ENCODE measurements at regions not wholly inside any gene's neighbourhood (a gene's known extent, or its start where the extent isn't known, plus 50 kb on each side); places are given as distances from the start of the nearest gene placed in this dataset.

DNA sequence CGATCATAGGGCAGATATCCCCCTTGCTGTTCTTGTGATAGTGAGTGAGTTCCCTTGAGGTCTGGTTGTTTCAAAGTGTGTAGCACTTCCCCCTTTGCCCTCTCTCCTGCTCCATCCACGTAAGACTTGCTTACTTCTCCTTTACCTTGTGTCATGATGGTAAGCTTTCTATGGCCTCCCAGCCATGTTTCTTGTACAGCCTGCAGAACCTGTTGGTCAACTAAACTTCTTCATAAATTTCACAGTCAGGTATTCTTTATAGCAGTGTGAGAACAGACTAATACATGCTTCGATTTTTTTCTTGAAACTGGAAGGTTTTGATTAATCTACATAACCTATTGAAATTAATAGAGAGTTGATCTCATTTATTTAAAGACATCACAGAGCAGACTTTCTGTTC, 302.5 kb upstream of the PBX1 start:
- TF ChIP-seq JUND (IDR thresholded peaks at IDR 0.05; ENCODE audit: low read depth), result no peak
- in situ Hi-C loops (cut with HindIII; ENCODE audit: low pct_unique_long_range_greater_than_20kb, low sequenced_read_pairs), result no loop called here
- DNase-seq (ENCODE audit: low read depth in 1 of 2, low spot score in 1 of 2), result peak in 1 of 2 experiments; percentile 54

DNA sequence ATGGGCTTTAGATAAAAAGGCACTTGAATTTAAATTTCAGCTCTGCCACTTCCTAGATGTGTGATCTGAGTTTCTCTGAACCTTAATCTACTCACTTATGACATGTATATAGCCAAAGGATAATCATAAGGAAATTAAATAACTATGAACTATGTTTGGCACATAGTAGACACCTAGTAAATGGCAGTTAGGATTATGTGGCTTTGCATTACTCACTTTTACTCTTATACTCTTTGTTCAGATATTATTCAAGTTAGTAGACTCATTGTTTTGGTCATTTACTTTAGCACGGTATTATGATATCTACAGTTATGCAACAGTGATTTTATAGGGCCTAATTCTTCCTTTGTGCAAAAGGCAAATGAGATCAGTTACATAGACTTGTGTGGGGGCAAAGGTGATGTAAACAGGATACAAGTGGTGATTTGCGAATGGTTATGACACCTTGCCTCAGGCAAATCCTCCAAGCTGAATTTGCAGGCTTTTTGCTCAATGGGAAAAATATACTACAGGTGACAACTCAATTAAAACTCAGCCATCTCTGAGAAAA, 297.2 kb upstream of the PBX1 start:
- in situ Hi-C loops (cut with HindIII; ENCODE audit: low pct_unique_long_range_greater_than_20kb, low sequenced_read_pairs), result no loop called here
- no peak for DNase-seq (ENCODE audit: low read depth in 1 of 2, low spot score in 1 of 2)
- no peak for TF ChIP-seq JUND (IDR thresholded peaks at IDR 0.05; ENCODE audit: low read depth)

DNA sequence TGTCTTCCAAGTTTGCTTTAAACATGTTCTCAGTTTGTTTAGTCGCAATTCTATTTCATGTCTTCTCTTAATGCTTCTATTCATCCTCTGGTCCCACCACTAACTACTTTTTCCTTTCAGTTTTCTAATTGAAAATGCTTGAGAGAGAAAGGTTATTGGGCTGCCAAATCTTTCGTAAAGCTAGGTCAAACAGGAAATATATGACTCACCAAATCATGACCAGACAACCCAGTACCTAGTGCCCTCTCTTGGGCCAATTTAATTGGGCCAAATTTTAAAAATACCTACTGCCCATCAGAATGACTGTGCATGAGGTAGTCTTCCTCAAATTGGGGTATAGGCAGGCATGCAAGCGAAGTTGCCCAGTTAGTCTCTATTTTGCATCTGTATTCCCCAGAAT, 295.4 kb upstream of the PBX1 start:
- in situ Hi-C loops (cut with HindIII; ENCODE audit: low pct_unique_long_range_greater_than_20kb, low sequenced_read_pairs), result no loop called here
- no peak for TF ChIP-seq JUND (IDR thresholded peaks at IDR 0.05; ENCODE audit: low read depth)
- no peak for DNase-seq (ENCODE audit: low read depth in 1 of 2, low spot score in 1 of 2)

DNA sequence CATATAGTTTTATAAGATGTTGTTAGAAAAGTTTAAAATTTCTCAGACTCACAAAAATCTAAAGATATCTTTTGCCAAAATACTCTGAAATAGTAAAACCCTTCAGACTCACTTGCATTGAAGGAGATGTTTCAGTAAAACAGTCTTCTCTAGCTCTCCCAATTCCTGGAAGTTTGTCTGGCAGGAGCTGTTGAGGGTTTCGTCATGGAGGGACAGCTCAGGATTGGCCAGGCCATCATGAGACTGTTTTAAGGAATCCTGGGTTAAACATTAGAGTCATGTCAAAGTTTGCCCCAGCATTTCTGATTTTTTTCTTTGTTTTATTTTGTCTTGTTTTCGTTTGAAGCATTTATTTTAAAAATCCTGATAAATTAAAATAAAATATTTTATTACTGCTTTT, 293.8 kb upstream of the PBX1 start:
- in situ Hi-C loops (cut with HindIII; ENCODE audit: low pct_unique_long_range_greater_than_20kb, low sequenced_read_pairs), result no loop called here
- DNase-seq (ENCODE audit: low read depth in 1 of 2, low spot score in 1 of 2), result no peak
- TF ChIP-seq JUND (IDR thresholded peaks at IDR 0.05; ENCODE audit: low read depth), result no peak

DNA sequence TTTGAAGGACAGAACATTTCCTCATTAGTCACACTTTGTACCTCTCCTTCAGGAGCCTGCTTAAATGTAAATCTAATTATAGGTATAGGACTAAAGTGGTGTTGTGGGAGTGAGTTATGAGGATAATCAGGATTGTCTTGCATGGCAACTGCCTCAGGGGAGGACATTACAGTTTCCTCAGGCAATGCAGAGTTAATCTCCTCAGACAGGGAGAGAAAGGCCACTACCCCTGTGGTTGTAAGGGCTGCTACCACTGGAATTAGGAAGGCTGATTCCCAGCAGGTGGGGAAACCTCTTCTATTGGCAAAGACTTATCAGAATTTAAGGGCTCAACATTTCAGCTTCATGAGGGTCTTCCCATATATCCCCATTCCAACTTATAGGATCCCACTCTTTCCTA, 286.8 kb upstream of the PBX1 start:
- in situ Hi-C loops (cut with HindIII; ENCODE audit: low pct_unique_long_range_greater_than_20kb, low sequenced_read_pairs), result no loop called here
- TF ChIP-seq JUND (IDR thresholded peaks at IDR 0.05; ENCODE audit: low read depth), result no peak
- no peak for DNase-seq (ENCODE audit: low read depth in 1 of 2, low spot score in 1 of 2)

DNA sequence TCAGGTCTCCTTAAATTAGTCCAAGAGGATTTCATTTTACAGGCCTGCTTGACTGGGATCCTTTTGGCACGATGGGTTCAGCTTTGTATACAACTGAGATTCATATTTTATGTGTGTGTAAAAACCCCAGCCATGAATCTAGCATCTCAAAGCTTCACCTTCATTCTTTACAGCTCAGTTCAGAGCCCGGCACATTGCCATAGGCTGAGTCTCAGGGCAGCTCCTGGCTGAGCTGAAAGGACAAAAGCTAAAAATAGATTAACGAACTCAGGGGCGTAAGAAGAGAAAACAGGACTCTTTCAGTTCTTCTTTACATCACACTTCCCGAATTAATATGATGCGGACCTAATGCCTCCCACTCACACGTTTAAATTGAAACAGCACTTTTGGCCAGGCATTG, 262.8 kb upstream of the PBX1 start:
- no peak for TF ChIP-seq JUND (IDR thresholded peaks at IDR 0.05; ENCODE audit: low read depth)
- no peak for DNase-seq (ENCODE audit: low read depth in 1 of 2, low spot score in 1 of 2)
- in situ Hi-C loops (cut with HindIII; ENCODE audit: low pct_unique_long_range_greater_than_20kb, low sequenced_read_pairs), result no loop called here

DNA sequence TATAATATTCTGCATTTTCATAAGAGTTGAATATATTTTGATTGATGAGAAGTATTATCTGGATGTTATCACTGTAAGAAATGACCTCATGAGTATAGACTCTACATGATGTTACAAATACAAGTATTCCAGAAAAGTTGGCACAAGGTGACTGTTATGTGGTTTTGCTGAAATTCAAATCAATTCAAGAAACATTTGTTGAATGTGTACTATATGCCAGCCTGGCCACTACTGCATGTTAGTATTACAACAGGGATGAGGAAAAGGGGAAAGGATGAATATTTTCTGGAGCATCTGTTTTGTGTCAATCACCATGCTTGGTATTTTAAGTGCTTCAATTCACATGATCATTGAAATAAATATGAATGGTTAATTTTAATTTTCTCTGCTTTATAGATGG, 250.9 kb upstream of the PBX1 start:
- DNase-seq (ENCODE audit: low read depth in 1 of 2, low spot score in 1 of 2), result no peak
- no peak for TF ChIP-seq JUND (IDR thresholded peaks at IDR 0.05; ENCODE audit: low read depth)
- in situ Hi-C loops (cut with HindIII; ENCODE audit: low pct_unique_long_range_greater_than_20kb, low sequenced_read_pairs), result no loop called here

DNA sequence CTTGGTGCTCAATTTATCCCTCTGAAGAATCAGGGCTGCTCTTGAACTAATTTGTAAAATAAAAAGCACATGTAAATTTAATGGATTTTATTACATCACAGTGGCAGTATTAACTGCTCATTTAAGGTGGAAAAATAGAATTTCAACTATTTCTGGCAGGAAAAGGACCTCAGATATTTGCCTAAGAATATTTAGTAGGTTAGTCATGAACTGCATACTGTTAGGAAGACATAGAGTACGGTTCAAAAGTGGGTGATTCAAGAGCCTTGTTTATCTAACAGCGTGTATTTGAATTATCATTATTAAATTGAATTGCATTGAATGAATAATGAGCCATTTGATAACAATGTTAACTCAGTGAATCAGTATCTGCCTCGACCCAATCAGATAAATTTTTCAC, 248.8 kb upstream of the PBX1 start:
- no peak for DNase-seq (ENCODE audit: low read depth in 1 of 2, low spot score in 1 of 2)
- in situ Hi-C loops (cut with HindIII; ENCODE audit: low pct_unique_long_range_greater_than_20kb, low sequenced_read_pairs), result no loop called here
- no peak for TF ChIP-seq JUND (IDR thresholded peaks at IDR 0.05; ENCODE audit: low read depth)

DNA sequence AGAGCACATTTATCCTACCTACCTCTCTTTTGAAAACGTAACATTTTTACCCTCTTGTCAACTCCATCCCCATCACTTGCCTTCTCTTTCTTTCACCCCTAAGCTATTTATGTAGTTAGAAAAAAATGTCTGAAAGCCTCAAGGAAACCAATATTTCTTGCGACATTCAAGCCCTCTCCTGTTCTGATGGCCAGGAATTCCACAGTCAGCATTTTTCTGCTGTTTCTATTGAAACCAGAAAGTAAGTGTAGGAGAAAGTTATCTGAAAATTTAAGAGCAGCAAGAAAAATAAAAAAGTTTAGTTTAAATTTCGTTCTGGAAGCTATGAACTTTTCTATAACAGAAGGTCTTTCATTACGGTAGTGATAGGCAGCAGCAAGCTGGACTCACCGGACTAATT, 247.6 kb upstream of the PBX1 start:
- no peak for DNase-seq (ENCODE audit: low read depth in 1 of 2, low spot score in 1 of 2)
- TF ChIP-seq JUND (IDR thresholded peaks at IDR 0.05; ENCODE audit: low read depth), result no peak
- in situ Hi-C loops (cut with HindIII; ENCODE audit: low pct_unique_long_range_greater_than_20kb, low sequenced_read_pairs), result no loop called here

DNA sequence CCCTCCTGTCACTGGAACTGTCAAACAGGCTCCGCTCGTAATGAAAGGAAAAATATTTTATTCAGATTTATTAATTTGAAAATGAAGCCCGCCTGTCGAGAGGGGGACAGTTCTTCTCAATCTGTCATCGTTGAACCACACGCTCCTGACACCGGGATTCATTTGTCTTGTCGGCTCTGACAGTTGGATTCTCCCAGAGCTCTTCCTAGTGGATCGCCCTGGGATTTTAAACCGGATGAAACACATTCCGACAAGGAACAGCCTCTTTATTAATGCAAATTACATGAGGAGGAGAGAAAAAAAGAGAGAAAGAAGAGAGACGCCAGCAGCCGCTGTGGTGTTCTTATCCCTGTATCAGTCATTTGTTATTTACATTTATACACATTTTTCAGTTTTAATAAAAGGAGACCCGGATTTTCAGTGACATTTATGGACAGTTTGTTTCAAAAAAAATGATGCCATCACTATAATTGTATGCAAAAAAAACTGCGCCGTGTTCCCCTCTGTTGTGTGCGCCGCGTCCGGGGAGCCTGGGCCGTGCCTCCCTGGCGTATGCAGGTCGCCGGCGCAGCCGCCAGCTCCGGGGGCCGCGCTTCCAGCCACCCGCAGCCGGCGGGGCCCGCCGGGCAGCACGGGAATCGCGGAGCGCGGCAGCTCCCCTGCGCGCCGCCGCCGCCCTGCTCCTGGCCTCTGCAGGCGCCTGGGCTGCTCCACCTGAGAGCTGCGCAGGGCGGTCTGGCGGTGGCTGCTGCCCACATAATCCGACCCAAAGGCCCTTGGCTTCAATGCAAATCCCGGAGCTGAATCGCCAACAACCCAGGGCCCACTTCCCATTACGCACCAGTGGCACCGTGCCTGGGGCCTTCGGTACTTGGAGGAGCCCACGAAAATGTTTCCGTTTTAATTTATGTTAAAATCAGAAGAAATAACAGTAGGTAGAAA, 237.9 kb upstream of the PBX1 start:
- in situ Hi-C loops (cut with HindIII; ENCODE audit: low pct_unique_long_range_greater_than_20kb, low sequenced_read_pairs), result no loop called here
- peak; percentile 27 to 38 for DNase-seq (ENCODE audit: low read depth in 1 of 2, low spot score in 1 of 2)
- no peak for TF ChIP-seq JUND (IDR thresholded peaks at IDR 0.05; ENCODE audit: low read depth)

DNA sequence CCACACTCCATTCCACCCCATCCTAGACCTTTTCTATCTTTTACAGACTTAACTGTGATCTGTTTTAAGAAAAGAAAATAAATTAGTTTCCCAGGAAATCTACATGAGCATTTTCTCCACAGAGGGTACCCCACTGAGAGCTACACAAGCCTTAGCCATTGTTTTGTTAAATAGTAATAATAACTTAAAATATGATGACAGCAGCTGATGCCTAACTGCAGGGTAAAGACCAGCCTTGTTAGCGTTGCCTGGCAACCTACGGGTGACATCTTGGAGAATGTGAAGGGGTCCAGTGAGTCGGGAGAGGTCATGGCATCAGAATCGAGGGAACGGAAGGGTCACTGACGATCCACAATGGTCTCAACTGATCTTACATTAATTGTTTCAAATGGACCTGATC, 233.2 kb upstream of the PBX1 start:
- in situ Hi-C loops (cut with HindIII; ENCODE audit: low pct_unique_long_range_greater_than_20kb, low sequenced_read_pairs), result no loop called here
- no peak for DNase-seq (ENCODE audit: low read depth in 1 of 2, low spot score in 1 of 2)
- TF ChIP-seq JUND (IDR thresholded peaks at IDR 0.05; ENCODE audit: low read depth), result no peak

DNA sequence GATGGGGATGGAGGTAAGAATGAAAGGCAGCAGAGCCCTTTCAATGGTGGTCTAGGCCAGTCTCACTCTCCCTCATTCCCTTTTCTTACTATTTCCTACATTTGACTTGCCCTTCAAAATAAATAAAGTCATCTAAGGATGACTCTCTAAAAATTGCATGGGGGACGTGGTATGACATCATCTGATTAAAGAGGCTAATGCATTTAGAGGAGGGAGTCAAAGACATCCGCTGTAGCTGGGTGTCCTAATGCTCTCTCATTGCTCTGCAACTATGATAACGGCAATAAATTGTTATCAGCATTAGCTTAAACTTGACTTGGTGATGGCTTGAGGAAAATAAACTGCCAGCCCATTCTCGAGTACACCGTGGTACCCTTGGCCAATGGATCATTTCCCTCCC, 225.6 kb upstream of the PBX1 start:
- DNase-seq (ENCODE audit: low read depth in 1 of 2, low spot score in 1 of 2), result no peak
- no peak for TF ChIP-seq JUND (IDR thresholded peaks at IDR 0.05; ENCODE audit: low read depth)
- in situ Hi-C loops (cut with HindIII; ENCODE audit: low pct_unique_long_range_greater_than_20kb, low sequenced_read_pairs), result no loop called here

DNA sequence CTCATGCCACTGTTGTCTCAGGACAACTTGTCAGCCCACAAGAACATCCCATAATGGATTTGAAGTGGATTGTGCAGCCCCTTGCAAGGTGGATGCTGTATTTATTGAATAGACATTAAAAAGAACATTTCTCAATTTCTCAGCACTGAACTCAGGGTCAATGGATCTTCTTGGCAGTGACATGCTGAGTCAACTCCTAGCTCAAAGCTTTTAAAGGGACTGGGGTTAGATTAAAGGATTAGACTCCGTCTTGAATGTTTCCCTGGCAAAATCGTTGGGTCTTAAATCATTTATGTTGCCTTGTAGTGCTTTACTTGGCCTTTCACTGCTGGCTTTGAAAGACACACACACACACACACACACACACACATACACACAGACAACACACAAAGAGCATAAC, 221.6 kb upstream of the PBX1 start:
- DNase-seq (ENCODE audit: low read depth in 1 of 2, low spot score in 1 of 2), result no peak
- no peak for TF ChIP-seq JUND (IDR thresholded peaks at IDR 0.05; ENCODE audit: low read depth)
- in situ Hi-C loops (cut with HindIII; ENCODE audit: low pct_unique_long_range_greater_than_20kb, low sequenced_read_pairs), result no loop called here
